Endothelial cell of umbilical vein (primary cell): ENCODE measurements at regions not wholly inside any gene's neighbourhood (a gene's known extent, or its start where the extent isn't known, plus 50 kb on each side); places are given as distances from the start of the nearest gene placed in this dataset.

Experiments
- POLR2A ChIP-seq: IDR thresholded peaks from 2 replicates; pipeline ENCODE4 v1.6.1; 2012; ENCODE audit warnings: low read depth, mild to moderate bottlenecking, control low read depth, low read length
- POLR2AphosphoS5 ChIP-seq: IDR thresholded peaks from 2 replicates; pipeline ENCODE4 v1.6.1; 2012; ENCODE audit warnings: low read depth, mild to moderate bottlenecking, control low read depth, low read length, moderate library complexity; ENCODE audit not compliant: insufficient read depth
- TF ChIP-seq, protein P1 (sequence below), 2 donors: IDR thresholded peaks; 1 replicate in 1 of 2; 2 replicates in 1 of 2; pipeline ENCODE4 v1.5.1; 2011; ENCODE audit warnings: low read length in 2 of 2, mild to moderate bottlenecking in 2 of 2, moderate library complexity in 2 of 2, control low read depth in 1 of 2, inconsistent platforms in 1 of 2, low read depth in 1 of 2; ENCODE audit not compliant: insufficient read depth in 1 of 2; ENCODE audit errors: extremely low read depth in 1 of 2

DNA sequence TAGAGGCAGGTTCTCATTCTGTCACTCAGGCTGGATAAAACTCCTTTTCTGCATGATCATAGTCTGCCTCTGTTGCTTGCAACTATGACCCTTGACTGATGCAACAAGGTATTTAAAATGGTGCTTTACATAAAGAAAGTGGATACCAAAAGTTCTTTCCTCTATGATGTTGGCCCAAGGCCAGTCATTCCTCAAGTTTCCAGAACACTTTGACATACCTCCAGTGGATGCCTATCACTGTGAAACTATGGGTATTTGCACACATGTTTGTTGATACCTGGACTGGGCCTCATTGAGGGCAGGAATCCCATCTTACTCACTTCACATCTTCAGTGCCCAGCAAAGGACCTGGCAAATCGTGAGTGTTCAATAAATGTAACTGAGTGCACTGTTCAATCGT is 159.0 kb upstream of the ZC3H12C start:
- TF ChIP-seq, protein P1, sequence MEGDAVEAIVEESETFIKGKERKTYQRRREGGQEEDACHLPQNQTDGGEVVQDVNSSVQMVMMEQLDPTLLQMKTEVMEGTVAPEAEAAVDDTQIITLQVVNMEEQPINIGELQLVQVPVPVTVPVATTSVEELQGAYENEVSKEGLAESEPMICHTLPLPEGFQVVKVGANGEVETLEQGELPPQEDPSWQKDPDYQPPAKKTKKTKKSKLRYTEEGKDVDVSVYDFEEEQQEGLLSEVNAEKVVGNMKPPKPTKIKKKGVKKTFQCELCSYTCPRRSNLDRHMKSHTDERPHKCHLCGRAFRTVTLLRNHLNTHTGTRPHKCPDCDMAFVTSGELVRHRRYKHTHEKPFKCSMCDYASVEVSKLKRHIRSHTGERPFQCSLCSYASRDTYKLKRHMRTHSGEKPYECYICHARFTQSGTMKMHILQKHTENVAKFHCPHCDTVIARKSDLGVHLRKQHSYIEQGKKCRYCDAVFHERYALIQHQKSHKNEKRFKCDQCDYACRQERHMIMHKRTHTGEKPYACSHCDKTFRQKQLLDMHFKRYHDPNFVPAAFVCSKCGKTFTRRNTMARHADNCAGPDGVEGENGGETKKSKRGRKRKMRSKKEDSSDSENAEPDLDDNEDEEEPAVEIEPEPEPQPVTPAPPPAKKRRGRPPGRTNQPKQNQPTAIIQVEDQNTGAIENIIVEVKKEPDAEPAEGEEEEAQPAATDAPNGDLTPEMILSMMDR (IDR thresholded peaks at IDR 0.05; ENCODE audit: extremely low read depth in 1 of 2, insufficient read depth in 1 of 2, low read depth in 1 of 2, low read length in 2 of 2): no peak
- TF ChIP-seq POLR2A (no peak), POLR2AphosphoS5 (no peak)
